Smooth muscle cell (in vitro differentiated cells): ENCODE measurements at regions not wholly inside any gene's neighbourhood (a gene's known extent, or its start where the extent isn't known, plus 50 kb on each side); places are given as distances from the start of the nearest gene placed in this dataset.
"Not testable (repeated sequence)": the region's sequence is repeated elsewhere in the genome, so short reads cannot be mapped to it uniquely, and the experiment has no call there.

Source experiments
- DNase-seq: peaks from one replicate; lab custom pipeline; 2025; ENCODE audit not compliant: unreplicated experiment; lab: John Stamatoyannopoulos, UW
- H2AFZ ChIP-seq: fragments of 200-600 bp; sonication (generic); 2 replicates; pipeline ENCODE4 v1.6.0; 2016; ENCODE audit warnings: antibody characterized with exemption, low read depth, mild to moderate bottlenecking
- H3F3A ChIP-seq: fragments of 200-600 bp; sonication (generic); 2 replicates; pipeline ENCODE4 v1.6.0; 2017; ENCODE audit warnings: antibody characterized with exemption, low read depth
- H3K27ac ChIP-seq: fragments of 200-600 bp; sonication (generic); 2 replicates; pipeline ENCODE4 v1.5.1; 2016; ENCODE audit warnings: low read depth, mild to moderate bottlenecking
- H3K27me3 ChIP-seq: fragments of 200-600 bp; sonication (generic); 2 replicates; pipeline ENCODE4 v1.6.1; 2016; ENCODE audit warnings: low read depth, mild to moderate bottlenecking
- H3K36me3 ChIP-seq: fragments of 200-600 bp; sonication (generic); 2 replicates; pipeline ENCODE4 v1.5.1; 2016; ENCODE audit warnings: low read depth
- H3K4me1 ChIP-seq: fragments of 200-600 bp; sonication (generic); 2 replicates; pipeline ENCODE4 v1.5.1; 2016; ENCODE audit warnings: low read depth
- H3K4me2 ChIP-seq: fragments of 200-600 bp; sonication (generic); 2 replicates; pipeline ENCODE4 v1.6.0; 2016; ENCODE audit warnings: mild to moderate bottlenecking
- H3K4me3 ChIP-seq: fragments of 200-600 bp; sonication (generic); 2 replicates; pipeline ENCODE4 v1.5.1; 2016; ENCODE audit warnings: mild to moderate bottlenecking
- H3K79me2 ChIP-seq: fragments of 200-600 bp; sonication (generic); 2 replicates; pipeline ENCODE4 v1.6.0; 2016; ENCODE audit warnings: low read depth, mild to moderate bottlenecking
- H3K9ac ChIP-seq: fragments of 200-600 bp; sonication (generic); 2 replicates; pipeline ENCODE4 v1.6.0; 2016; ENCODE audit warnings: low read depth
- H3K9me3 ChIP-seq: fragments of 200-600 bp; sonication (generic); replicated peaks from 2 replicates; pipeline ENCODE4 v1.5.1; 2016; ENCODE audit warnings: low read depth
- H4K20me1 ChIP-seq: fragments of 200-600 bp; sonication (generic); 2 replicates; pipeline ENCODE4 v1.6.0; 2016; ENCODE audit warnings: low read depth
- WGBS: methylation state at CpG from one replicate; pipeline ENCODE4 v1.1.7; 2016; ENCODE audit warnings: low lambda C conversion rate; 5-methylcytosine and 5-hydroxymethylcytosine counted together
- TF ChIP-seq, protein P1 (sequence below): fragments of 200-600 bp; sonication (generic); IDR thresholded peaks from 2 replicates; pipeline ENCODE4 v1.5.1; 2017; ENCODE audit warnings: borderline replicate concordance, mild to moderate bottlenecking, antibody characterized with exemption; ENCODE audit not compliant: insufficient read depth, poor library complexity, severe bottlenecking

DNA sequence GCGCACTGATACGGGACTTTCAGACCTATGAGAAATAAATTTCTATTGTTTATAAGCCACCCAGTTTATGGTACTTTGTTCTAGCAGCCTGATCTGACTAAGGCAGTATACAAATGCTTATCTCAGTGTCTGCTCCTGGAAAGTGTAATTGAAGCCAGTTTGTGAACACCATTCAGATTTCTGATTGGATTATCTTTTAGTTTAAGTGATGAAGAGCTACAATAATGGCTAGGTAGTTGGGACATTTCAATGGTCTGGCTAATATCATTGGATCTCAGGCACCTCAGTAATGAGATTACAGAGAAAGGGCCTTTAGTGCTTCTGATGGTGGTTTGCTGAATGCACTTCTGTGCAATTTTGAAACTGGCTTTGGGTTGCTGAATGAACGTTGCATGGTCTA, 133.5 kb downstream of the PSAT1 start:
- Histone ChIP-seq H3K36me3 (no peaks in the 10 kb centered on the region), H3K4me1 (no peaks in the 10 kb centered on the region), H4K20me1 (no peaks in the 10 kb centered on the region), H3K9me3 (no peaks in the 10 kb centered on the region), H3K27ac (no peak overlapping the region), H3K4me3 (no peak overlapping the region), H3F3A (no peaks in the 10 kb centered on the region), H3K9ac (no peak overlapping the region), H3K4me2 (no peak overlapping the region), H2AFZ (no peak overlapping the region), H3K79me2 (no peaks in the 10 kb centered on the region), H3K27me3 (no peaks in the 10 kb centered on the region)
- TF ChIP-seq, protein P1, sequence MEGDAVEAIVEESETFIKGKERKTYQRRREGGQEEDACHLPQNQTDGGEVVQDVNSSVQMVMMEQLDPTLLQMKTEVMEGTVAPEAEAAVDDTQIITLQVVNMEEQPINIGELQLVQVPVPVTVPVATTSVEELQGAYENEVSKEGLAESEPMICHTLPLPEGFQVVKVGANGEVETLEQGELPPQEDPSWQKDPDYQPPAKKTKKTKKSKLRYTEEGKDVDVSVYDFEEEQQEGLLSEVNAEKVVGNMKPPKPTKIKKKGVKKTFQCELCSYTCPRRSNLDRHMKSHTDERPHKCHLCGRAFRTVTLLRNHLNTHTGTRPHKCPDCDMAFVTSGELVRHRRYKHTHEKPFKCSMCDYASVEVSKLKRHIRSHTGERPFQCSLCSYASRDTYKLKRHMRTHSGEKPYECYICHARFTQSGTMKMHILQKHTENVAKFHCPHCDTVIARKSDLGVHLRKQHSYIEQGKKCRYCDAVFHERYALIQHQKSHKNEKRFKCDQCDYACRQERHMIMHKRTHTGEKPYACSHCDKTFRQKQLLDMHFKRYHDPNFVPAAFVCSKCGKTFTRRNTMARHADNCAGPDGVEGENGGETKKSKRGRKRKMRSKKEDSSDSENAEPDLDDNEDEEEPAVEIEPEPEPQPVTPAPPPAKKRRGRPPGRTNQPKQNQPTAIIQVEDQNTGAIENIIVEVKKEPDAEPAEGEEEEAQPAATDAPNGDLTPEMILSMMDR, result no peak
- DNase-seq, result no peak
- 92% methylated on average over 3 of the region's 3 CpGs for WGBS

DNA sequence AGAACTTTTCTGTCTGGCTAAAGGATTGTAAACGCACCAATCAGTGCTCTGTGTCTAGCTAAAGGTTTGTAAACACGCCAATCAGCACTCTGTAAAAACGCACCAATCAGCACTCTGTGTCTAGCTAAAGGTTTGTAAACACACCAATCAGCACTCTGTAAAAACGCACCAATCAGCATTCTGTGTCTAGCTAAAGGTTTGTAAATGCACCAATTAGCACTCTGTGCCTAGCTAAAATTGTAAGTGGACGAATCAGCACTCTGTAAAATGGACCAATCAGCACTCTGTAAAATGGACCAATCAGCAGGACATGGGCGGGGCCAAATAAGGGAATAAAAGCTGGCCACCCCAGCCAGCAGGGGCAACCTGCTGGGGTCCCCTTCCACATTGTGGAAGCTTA, 134.1 kb downstream of the PSAT1 start:
- not testable (repeated sequence) for H3K27ac ChIP-seq, H3K36me3 ChIP-seq, H3F3A ChIP-seq, H3K79me2 ChIP-seq, H3K27me3 ChIP-seq, H3K4me2 ChIP-seq, H4K20me1 ChIP-seq, H2AFZ ChIP-seq, H3K9me3 ChIP-seq, DNase-seq, H3K4me3 ChIP-seq, H3K4me1 ChIP-seq, H3K9ac ChIP-seq
- 96% methylated on average over 6 of the region's 6 CpGs for WGBS

GRCh38 chr9:78436873-78437272, 139.9 kb downstream of the PSAT1 start:
- Histone ChIP-seq H3K9ac (no peak overlapping the region), H3K4me3 (no peak overlapping the region), H3K4me1 (peaks cover 32% of the 10 kb centered on the region), H3K9me3 (no peaks in the 10 kb centered on the region), H4K20me1 (no peaks in the 10 kb centered on the region), H3K36me3 (no peaks in the 10 kb centered on the region), H3F3A (no peaks in the 10 kb centered on the region), H3K27ac (no peak overlapping the region), H3K79me2 (no peaks in the 10 kb centered on the region), H2AFZ (no peak overlapping the region), H3K4me2 (no peak overlapping the region), H3K27me3 (no peaks in the 10 kb centered on the region)
- no peak for DNase-seq
- WGBS, result 59% methylated on average over 2 of the region's 2 CpGs
- TF ChIP-seq, protein P1, result no peak

- Histone ChIP-seq H3K79me2 (no peaks in the 10 kb centered on the region), H3K36me3 (no peaks in the 10 kb centered on the region), H4K20me1 (no peaks in the 10 kb centered on the region), H3K4me3 (no peak overlapping the region), H3K9ac (no peak overlapping the region), H3K27ac (no peak overlapping the region), H3K27me3 (no peaks in the 10 kb centered on the region), H3F3A (no peaks in the 10 kb centered on the region), H3K4me1 (peaks cover 32% of the 10 kb centered on the region), H3K9me3 (no peaks in the 10 kb centered on the region), H2AFZ (no peak overlapping the region), H3K4me2 (no peak overlapping the region)
- DNase-seq, result no peak
- 80% methylated on average over 2 of the region's 2 CpGs for WGBS
- TF ChIP-seq, protein P1, result no peak
These were observed 140.4 kb downstream of the PSAT1 start for GRCh38 chr9:78437296-78437695.
